Stomach (tissue), 8 donors: ENCODE measurements at regions not wholly inside any gene's neighbourhood (a gene's known extent, or its start where the extent isn't known, plus 50 kb on each side); places are given as distances from the start of the nearest gene placed in this dataset.

Experiments used
- DNase-seq, 2 donors: peaks; one replicate each; pipeline versions ENCODE4 v3.0.0 to v3.0.0-alpha.2; 2013 to 2019
- H3K27ac ChIP-seq, 5 donors: fragments of 200-600 bp in 4 of 5; sonication (generic) in 4 of 5; one replicate each; pipeline ENCODE4 v1.5.1; 2013 to 2019; ENCODE audit warnings: mild to moderate bottlenecking in 1 of 5, moderate library complexity in 1 of 5
- H3K27me3 ChIP-seq, 3 donors: fragments of 200-600 bp; sonication (generic); one replicate each; pipeline ENCODE4 v1.5.1; 2017 to 2019; ENCODE audit warnings: mixed run types in 1 of 3
- H3K36me3 ChIP-seq, 4 donors: fragments of 200-600 bp; sonication (generic); 1 replicate in 3 of 4; 2 replicates in 1 of 4; pipeline ENCODE4 v1.5.1; 2016 to 2019
- H3K4me1 ChIP-seq, 4 donors: fragments of 200-600 bp; sonication (generic); one replicate each; pipeline ENCODE4 v1.5.1; 2016 to 2019
- H3K4me3 ChIP-seq, 4 donors: fragments of 200-600 bp; sonication (generic) in 3 of 4; one replicate each; pipeline ENCODE4 v1.5.1; 2016 to 2019; ENCODE audit warnings: mild to moderate bottlenecking in 1 of 4
- H3K9me3 ChIP-seq, 4 donors: fragments of 200-600 bp; sonication (generic); one replicate each; pipeline ENCODE4 v1.5.1; 2016 to 2019
- CTCF ChIP-seq, 7 experiments: fragments of 450-650 bp in 4 of 7; fragments of 200-600 bp in 3 of 7; sonication (generic) in 3 of 7; IDR thresholded peaks; one replicate each; pipeline ENCODE4 v1.5.1; 2016 to 2019; ENCODE audit warnings: antibody characterized with exemption in 7 of 7, control low read depth in 2 of 7, mild to moderate bottlenecking in 1 of 7
- EP300 ChIP-seq: sonication (generic); formaldehyde crosslinking; IDR thresholded peaks from one replicate; pipeline ENCODE4 v1.6.1; 2017; ENCODE audit warnings: antibody characterized with exemption
- POLR2A ChIP-seq, 4 donors: fragments of 450-650 bp; IDR thresholded peaks; one replicate each; pipeline ENCODE4 v1.6.1; 2016; ENCODE audit warnings: antibody characterized with exemption in 4 of 4, control low read depth in 2 of 4, mild to moderate bottlenecking in 1 of 4, moderate library complexity in 1 of 4
- POLR2AphosphoS5 ChIP-seq, 3 donors: sonication (generic); formaldehyde crosslinking; IDR thresholded peaks; one replicate each; pipeline ENCODE4 v1.6.1; 2016; ENCODE audit warnings: antibody characterized with exemption in 3 of 3
- WGBS, 5 donors: extraction: QIAGEN DNeasy Blood & Tissue Kit in 3 of 5; methylation state at CpG; one replicate each; pipeline versions ENCODE4 v1.1.5 to v1.1.7; 2013 to 2018; 5-methylcytosine and 5-hydroxymethylcytosine counted together
- intact Hi-C: fragments of 100-400 bp; cut with DNase I; formaldehyde crosslinking; loops from one replicate; pipeline ENCODE4 v1.15.1; 2023; ENCODE audit warnings: low total_unique reads
- donor health status: healthy with polysubstance abuse.
- donor health status: Bipolar disorder and iron deficiency.
- donor health status: healthy.

DNA sequence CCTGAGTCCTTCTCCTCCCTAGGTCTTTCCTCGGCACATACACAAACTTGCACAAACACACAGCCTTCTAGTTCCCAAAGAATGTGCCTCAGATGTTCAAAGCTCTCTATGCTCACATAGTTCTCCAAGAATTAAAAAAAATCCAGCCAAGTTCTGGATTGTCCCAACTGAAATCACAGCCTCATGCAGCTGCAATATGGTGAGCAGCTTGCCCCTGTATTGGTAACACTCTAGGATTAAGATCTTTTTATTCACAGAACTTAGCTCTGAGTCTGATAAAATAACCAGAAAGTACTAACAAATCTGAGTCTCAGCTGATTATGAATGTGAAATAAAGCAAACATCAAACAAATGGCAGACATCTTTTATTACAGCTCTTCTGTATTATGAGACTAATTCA is 604.8 kb upstream of the PFKP start:
- Histone ChIP-seq H3K9me3 (peaks cover 0 to 11% (median 9%) of the 10 kb centered on the region in 4 donors), H3K27ac (no peak overlapping the region), H3K4me3 (no peak overlapping the region), H3K27me3 (no peaks in the 10 kb centered on the region), H3K4me1 (no peaks in the 10 kb centered on the region), H3K36me3 (no peaks in the 10 kb centered on the region)
- intact Hi-C loops, result no loop called here
- DNase-seq, result no peak
- WGBS, 5 donors, result 65 to 75% (median 70%) methylated on average over 1 of the region's 1 CpG
- no peak for TF ChIP-seq POLR2AphosphoS5 (IDR thresholded peaks at IDR 0.05)
- TF ChIP-seq CTCF (IDR thresholded peaks at IDR 0.05), result no peak
- no peak for TF ChIP-seq POLR2A (IDR thresholded peaks at IDR 0.05)
- TF ChIP-seq EP300, result no peak

DNA sequence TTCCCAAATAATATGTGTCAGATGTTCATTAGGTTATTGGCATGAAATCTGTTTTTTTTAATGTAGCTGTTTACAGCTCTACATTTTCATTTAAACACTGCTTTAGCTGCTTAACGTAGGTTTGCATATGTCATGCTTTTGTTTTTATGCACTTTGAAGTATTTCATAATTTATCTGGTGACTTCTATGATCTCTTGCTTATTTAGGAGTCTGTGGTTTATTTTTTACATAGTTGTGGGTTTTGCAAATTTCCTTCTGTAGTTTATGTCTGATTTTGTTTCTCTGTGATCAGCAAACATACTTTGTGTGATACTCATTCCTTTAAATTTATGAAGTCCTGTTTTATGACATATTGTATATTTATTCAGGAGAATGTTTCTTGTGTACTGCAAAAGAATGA is 606.5 kb upstream of the PFKP start:
- H3K4me3 ChIP-seq, result no peak overlapping the region
- TF ChIP-seq EP300, result no peak
- no peak for TF ChIP-seq POLR2AphosphoS5 (IDR thresholded peaks at IDR 0.05)
- TF ChIP-seq POLR2A (IDR thresholded peaks at IDR 0.05), result no peak
- no peak for TF ChIP-seq CTCF (IDR thresholded peaks at IDR 0.05)
- no peaks in the 10 kb centered on the region for H3K36me3 ChIP-seq
- peaks cover 0 to 11% (median 9%) of the 10 kb centered on the region in 4 donors for H3K9me3 ChIP-seq
- no peaks in the 10 kb centered on the region for H3K4me1 ChIP-seq
- intact Hi-C loops, result no loop called here
- WGBS, 5 donors, result 51 to 84% (median 73%) methylated on average over 1 of the region's 1 CpG
- H3K27me3 ChIP-seq, result no peaks in the 10 kb centered on the region
- no peak for DNase-seq
- H3K27ac ChIP-seq, result no peak overlapping the region

GRCh38 chr10:2459713-2460112 is 607.6 kb upstream of the PFKP start:
- Histone ChIP-seq H3K4me1 (no peaks in the 10 kb centered on the region), H3K4me3 (no peak overlapping the region), H3K27me3 (no peaks in the 10 kb centered on the region), H3K9me3 (peaks cover 0 to 4% (median 0%) of the 10 kb centered on the region in 4 donors), H3K27ac (no peak overlapping the region), H3K36me3 (no peaks in the 10 kb centered on the region)
- no peak for DNase-seq
- WGBS, 5 donors, result 71 to 87% (median 83%) methylated on average over 2 of the region's 2 CpGs
- no peak for TF ChIP-seq POLR2A (IDR thresholded peaks at IDR 0.05)
- no peak for TF ChIP-seq EP300
- TF ChIP-seq POLR2AphosphoS5 (IDR thresholded peaks at IDR 0.05), result no peak
- no peak for TF ChIP-seq CTCF (IDR thresholded peaks at IDR 0.05)
- intact Hi-C loops, result no loop called here

DNA sequence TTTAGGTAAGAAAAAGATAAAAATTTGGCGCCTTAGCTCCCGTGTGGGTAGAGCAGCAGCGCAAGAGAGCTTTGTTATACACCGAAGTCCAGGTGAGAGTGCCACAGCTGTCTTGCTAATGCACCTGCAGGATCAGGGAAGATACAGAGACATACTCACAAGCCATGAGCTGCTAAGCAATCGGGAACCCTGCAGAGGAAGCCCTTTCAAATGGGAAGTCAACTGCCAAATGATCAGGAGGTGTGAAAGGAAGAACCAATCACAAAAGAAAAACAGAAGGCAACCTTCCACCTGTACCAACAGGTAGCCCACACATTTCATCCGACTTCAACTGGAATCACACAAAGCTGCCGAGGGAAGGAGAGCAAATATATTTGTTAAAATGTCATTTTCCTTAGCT is 610.5 kb upstream of the PFKP start:
- 61 to 71% (median 64%) methylated on average over 7 of the region's 7 CpGs for WGBS, 5 donors

DNA sequence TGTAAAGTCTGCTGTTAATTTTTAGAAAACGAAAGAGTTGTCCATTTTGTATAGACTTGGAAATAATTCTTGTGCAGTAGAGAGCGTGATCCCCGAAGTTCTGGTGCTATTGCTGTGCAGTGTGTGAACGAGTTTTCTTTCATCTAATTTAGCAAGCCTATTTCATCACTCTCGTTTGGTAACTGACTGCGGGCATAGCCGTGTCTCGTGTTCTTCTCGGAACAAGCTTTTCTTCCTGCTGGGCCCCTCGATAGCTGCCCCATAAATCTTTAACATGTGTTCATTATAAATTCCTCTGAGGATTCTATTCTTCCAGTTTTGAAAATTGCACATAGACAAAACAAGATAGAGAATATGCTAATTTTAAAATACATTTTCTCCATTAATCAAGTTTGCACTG is 622.0 kb upstream of the PFKP start:
- Histone ChIP-seq H3K9me3 (no peaks in the 10 kb centered on the region), H3K36me3 (no peaks in the 10 kb centered on the region), H3K27ac (no peak overlapping the region), H3K4me3 (no peak overlapping the region), H3K4me1 (no peaks in the 10 kb centered on the region), H3K27me3 (no peaks in the 10 kb centered on the region)
- intact Hi-C loops, result no loop called here
- DNase-seq, result no peak
- 74 to 84% (median 84%) methylated on average over 10 of the region's 10 CpGs for WGBS, 5 donors
- TF ChIP-seq POLR2AphosphoS5 (IDR thresholded peaks at IDR 0.05), result no peak
- TF ChIP-seq EP300, result no peak
- no peak for TF ChIP-seq CTCF (IDR thresholded peaks at IDR 0.05)
- TF ChIP-seq POLR2A (IDR thresholded peaks at IDR 0.05), result no peak

More for the DNA sequence above, 610.5 kb upstream of the PFKP start:
- H3K4me3 ChIP-seq, result no peak overlapping the region
- TF ChIP-seq POLR2A (IDR thresholded peaks at IDR 0.05) (no peak), EP300 (no peak), POLR2AphosphoS5 (IDR thresholded peaks at IDR 0.05) (no peak)
- no peaks in the 10 kb centered on the region for H3K36me3 ChIP-seq
- H3K9me3 ChIP-seq, result peaks cover 0 to 4% (median 0%) of the 10 kb centered on the region in 4 donors
- H3K27ac ChIP-seq, result no peak overlapping the region
- DNase-seq, result no peak
- intact Hi-C loops, result no loop called here
- H3K27me3 ChIP-seq, result no peaks in the 10 kb centered on the region
- H3K4me1 ChIP-seq, result no peaks in the 10 kb centered on the region
